ENCODE measurements at regions not wholly inside any gene's neighbourhood (a gene's known extent, or its start where the extent isn't known, plus 50 kb on each side); places are given as distances from the start of the nearest gene placed in this dataset.

DNA sequence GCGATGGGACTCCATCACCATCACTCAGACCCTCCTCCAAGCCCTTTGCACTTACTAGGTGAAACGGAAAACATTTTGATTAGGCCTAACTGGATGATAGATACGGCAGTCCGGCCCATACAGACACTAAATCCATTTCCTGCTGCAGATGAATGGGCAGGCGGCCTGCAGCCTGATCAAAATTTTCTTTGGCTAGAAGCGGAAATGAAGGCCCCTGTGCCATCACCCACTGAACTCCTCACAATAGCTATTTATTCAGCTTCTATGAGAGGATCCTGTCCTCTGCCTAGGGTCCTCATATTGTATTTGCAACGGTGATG is 200.5 kb downstream of the OMA1 start:
- TF ChIP-seq POLR2A (IDR thresholded peaks at IDR 0.05; ENCODE audit: low read depth, low read length) (no peak), POLR2AphosphoS5 (IDR thresholded peaks at IDR 0.05; ENCODE audit: low read depth, low read length) (no peak)
